Astrocyte of the cerebellum (primary cell): ENCODE measurements at regions not wholly inside any gene's neighbourhood (a gene's known extent, or its start where the extent isn't known, plus 50 kb on each side); places are given as distances from the start of the nearest gene placed in this dataset.

Source experiments
- DNase-seq: peaks from one replicate; pipeline ENCODE4 v3.0.0-alpha.2; 2011; ENCODE audit warnings: low read depth
- H3K4me3 ChIP-seq: 2 replicates; pipeline ENCODE4 v1.5.1; 2011; ENCODE audit warnings: mild to moderate bottlenecking, low read depth, low read length, moderate library complexity
- in situ Hi-C: cut with HindIII; loops from 2 replicates; pipeline ENCODE4 v1.10.0; 2017; ENCODE audit warnings: low sequenced_read_pairs
- TF ChIP-seq, protein P1 (sequence below): IDR thresholded peaks from 2 replicates; pipeline ENCODE4 v1.5.1; 2012; ENCODE audit warnings: low read length, low read depth, moderate library complexity, mild to moderate bottlenecking; ENCODE audit errors: missing control alignments

DNA sequence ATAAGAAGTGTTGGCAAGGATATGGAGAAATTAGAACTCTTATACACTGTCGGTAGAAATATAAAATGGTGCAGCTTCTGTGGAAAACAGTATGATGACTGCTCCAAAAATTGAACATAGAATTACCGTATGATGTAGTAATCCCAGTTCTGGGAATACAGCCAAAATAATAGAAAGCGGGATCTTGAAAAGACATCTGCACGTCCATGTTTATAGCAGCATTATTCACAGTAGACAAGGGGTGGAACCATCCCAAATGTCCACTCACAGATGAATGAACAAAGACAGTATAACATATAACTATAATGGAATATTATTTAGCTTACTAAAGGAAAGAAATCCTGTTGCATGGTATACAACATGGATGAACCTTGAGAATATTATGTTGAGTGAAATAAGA is 257.7 kb downstream of the TDRD15 start:
- H3K4me3 ChIP-seq = no peak overlapping the region
- in situ Hi-C loops = no loop called here
- peak; percentile 33 for DNase-seq
- TF ChIP-seq, protein P1, sequence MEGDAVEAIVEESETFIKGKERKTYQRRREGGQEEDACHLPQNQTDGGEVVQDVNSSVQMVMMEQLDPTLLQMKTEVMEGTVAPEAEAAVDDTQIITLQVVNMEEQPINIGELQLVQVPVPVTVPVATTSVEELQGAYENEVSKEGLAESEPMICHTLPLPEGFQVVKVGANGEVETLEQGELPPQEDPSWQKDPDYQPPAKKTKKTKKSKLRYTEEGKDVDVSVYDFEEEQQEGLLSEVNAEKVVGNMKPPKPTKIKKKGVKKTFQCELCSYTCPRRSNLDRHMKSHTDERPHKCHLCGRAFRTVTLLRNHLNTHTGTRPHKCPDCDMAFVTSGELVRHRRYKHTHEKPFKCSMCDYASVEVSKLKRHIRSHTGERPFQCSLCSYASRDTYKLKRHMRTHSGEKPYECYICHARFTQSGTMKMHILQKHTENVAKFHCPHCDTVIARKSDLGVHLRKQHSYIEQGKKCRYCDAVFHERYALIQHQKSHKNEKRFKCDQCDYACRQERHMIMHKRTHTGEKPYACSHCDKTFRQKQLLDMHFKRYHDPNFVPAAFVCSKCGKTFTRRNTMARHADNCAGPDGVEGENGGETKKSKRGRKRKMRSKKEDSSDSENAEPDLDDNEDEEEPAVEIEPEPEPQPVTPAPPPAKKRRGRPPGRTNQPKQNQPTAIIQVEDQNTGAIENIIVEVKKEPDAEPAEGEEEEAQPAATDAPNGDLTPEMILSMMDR = no peak

DNA sequence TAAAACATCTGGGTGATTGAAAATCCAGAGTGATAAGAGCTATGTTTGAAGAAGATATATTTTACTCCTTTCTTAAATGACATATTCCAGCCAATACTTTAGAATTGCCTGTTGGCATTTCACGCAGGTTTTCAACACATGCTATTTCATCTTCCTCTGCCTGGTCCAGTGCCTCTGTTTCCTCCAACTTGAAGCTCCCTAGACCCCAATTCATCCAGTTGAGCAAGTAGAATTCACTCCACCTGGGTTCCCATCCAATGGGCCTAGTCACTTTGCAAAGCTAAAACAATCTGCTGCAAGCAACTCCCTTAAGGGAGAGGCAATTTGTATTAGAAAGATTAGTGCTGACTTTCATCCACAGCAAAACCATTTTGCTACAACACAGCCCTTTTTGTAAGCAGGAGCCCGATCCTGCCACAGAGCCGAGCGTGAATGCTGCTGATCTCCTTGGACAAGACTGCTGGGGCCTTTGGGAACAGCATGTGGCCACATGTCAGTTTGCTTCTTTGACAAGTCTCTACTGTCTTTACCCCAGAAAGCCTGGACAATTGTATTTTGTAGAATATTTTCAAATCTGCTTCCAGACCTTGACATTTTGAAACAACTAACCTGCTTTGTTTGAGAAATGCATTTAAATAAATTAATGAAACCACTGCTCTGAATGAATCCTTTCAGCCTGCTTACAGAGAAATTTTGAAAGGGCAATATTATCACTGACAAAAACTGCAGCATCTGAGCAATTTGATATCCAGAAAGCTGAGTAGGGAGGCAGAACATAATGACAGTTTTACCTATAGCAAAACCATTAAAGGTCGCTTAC is 259.1 kb downstream of the TDRD15 start:
- in situ Hi-C loops = no loop called here
- TF ChIP-seq, protein P1 = no peak
- H3K4me3 ChIP-seq = no peak overlapping the region
- DNase-seq = no peak

DNA sequence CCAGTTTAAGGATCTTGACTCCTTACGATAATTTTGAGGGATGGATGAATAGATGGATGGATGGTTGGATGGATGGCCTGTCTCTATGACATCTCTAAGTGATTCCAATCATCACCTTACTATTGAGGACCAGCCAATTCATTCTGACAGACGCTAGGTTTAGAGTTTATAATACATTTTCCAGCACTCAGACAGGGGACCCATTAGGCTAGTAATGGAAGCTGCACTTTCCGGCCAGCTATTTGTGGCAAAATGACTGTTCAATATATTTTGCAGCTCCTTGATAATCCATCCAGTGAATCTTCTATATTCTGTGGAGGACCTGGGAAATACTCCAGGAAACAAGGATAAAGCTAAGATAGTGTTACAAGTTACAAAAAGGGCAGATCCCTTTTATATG is 262.9 kb downstream of the TDRD15 start:
- no peak overlapping the region for H3K4me3 ChIP-seq
- DNase-seq = no peak
- TF ChIP-seq, protein P1 = no peak
- in situ Hi-C loops = no loop called here

DNA sequence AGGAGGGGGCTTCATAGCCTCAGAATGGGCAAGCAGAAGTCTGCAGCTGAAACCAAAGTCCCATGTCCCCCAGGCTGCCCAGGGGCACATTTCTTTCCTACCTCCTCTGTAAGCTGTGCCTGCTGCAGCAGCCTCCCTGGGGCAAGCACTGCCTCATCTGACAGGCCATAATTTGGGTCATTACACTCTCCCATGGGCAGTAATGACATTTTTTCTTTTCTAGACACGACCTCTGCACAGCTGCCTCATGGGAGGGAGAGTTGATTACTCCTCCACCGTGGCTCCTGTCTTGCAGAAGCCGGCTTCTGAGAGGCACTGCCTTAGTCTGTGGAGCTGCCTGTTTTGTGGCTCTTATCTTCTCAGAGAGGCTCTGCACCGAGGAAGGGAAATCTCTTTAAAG is 268.9 kb downstream of the TDRD15 start:
- in situ Hi-C loops = no loop called here
- no peak for DNase-seq

DNA sequence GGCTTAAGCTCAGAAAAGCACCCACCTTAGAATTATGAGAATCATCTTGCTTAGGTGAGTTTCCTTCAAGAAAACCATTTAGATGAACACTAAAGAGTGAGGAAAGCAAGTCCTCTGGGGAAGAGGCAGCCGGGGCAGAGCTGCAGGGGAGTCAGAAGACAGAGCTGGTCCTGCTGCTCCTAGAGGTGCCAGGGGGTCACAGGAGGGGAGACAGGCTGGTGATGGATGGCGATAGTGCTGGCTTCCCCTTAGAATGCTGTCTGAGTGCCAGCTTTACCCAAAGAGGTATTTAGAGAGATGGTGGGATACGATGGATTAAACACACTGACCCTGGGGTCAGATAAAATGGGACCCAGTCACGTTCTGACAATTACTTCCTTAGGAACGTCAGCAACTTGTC is 269.4 kb downstream of the TDRD15 start:
- no peak overlapping the region for H3K4me3 ChIP-seq
- TF ChIP-seq, protein P1 = no peak
- in situ Hi-C loops = no loop called here
- DNase-seq = no peak

More for the DNA sequence above, 268.9 kb downstream of the TDRD15 start:
- TF ChIP-seq, protein P1 = no peak
- H3K4me3 ChIP-seq = no peak overlapping the region

DNA sequence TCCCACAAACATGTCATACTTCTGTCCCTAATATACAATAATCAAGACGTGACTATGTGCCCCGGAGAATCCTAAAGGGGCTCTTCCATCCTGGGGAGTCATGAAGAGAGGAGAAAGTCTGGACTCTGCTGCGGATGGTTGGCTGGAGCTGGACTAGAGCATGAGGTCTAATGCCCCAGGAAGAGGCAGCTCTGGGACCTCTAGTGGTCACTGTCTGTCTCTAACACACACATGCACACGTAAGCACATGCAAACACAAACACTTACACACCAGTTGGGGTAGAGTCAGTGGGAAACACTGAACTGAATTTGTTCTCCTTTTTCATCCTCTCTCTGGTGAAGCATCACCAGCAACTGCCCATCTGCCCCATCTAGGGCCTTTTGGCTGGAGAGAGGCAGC is 271.6 kb downstream of the TDRD15 start:
- H3K4me3 ChIP-seq = no peak overlapping the region
- in situ Hi-C loops = no loop called here
- TF ChIP-seq, protein P1 = peak; percentile 17
- DNase-seq = no peak
